Lower leg skin (tissue), 4 donors: ENCODE measurements at regions not wholly inside any gene's neighbourhood (a gene's known extent, or its start where the extent isn't known, plus 50 kb on each side); places are given as distances from the start of the nearest gene placed in this dataset.

ENCODE experiments used
- DNase-seq, 2 donors: peaks; one replicate each; pipeline ENCODE4 v3.0.0-alpha.2; 2019; ENCODE audit warnings: low spot score in 2 of 2
- H3K4me3 ChIP-seq: fragments of 200-600 bp; sonication (generic); 2 replicates; pipeline ENCODE4 v1.5.1; 2017; ENCODE audit warnings: mild to moderate bottlenecking, low read depth; ENCODE audit not compliant: poor library complexity, severe bottlenecking
- POLR2A ChIP-seq, 2 donors: fragments of 450-650 bp; IDR thresholded peaks; one replicate each; pipeline ENCODE4 v1.6.1; 2016 to 2017; ENCODE audit warnings: antibody characterized with exemption in 2 of 2, mild to moderate bottlenecking in 1 of 2, moderate library complexity in 1 of 2
- WGBS, 2 donors: methylation state at CpG; one replicate each; pipeline ENCODE4 v1.1.5; 2018; 5-methylcytosine and 5-hydroxymethylcytosine counted together
- intact Hi-C: fragments of 100-400 bp; cut with DNase I; formaldehyde crosslinking; loops from one replicate; pipeline ENCODE4 v1.15.0; 2023; ENCODE audit warnings: low total_unique reads
- TF ChIP-seq, protein P1 (sequence below), 3 donors: fragments of 450-650 bp; IDR thresholded peaks; one replicate each; pipeline ENCODE4 v1.5.1; 2016; ENCODE audit warnings: antibody characterized with exemption in 3 of 3, mild to moderate bottlenecking in 3 of 3, moderate library complexity in 2 of 3

DNA sequence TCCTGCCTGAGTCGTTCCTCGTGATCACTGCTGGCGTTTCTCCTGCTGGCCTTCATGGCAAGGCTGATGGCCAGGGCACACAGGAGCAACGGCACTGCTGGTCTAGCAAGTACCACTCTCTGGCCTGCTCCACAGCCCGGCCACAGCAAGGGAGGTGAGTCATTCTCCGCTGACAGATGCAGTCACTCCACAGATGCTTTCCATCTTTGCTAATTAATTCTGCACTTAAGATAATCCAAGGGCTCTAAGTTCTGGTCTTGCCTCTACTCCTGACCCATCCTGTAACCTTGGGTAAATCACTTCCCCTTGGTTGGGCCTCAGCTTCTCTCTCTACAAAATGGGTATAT lies 244.4 kb downstream of the RPS24 start:
- no peak overlapping the region for H3K4me3 ChIP-seq
- peak; percentile 54 to 89 for DNase-seq
- 70 to 73% methylated on average over 6 of the region's 6 CpGs for WGBS, 2 donors
- intact Hi-C loops = no loop called here
- no peak for TF ChIP-seq POLR2A (IDR thresholded peaks at IDR 0.05)
- TF ChIP-seq, protein P1, sequence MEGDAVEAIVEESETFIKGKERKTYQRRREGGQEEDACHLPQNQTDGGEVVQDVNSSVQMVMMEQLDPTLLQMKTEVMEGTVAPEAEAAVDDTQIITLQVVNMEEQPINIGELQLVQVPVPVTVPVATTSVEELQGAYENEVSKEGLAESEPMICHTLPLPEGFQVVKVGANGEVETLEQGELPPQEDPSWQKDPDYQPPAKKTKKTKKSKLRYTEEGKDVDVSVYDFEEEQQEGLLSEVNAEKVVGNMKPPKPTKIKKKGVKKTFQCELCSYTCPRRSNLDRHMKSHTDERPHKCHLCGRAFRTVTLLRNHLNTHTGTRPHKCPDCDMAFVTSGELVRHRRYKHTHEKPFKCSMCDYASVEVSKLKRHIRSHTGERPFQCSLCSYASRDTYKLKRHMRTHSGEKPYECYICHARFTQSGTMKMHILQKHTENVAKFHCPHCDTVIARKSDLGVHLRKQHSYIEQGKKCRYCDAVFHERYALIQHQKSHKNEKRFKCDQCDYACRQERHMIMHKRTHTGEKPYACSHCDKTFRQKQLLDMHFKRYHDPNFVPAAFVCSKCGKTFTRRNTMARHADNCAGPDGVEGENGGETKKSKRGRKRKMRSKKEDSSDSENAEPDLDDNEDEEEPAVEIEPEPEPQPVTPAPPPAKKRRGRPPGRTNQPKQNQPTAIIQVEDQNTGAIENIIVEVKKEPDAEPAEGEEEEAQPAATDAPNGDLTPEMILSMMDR (IDR thresholded peaks at IDR 0.05) = no peak

DNA sequence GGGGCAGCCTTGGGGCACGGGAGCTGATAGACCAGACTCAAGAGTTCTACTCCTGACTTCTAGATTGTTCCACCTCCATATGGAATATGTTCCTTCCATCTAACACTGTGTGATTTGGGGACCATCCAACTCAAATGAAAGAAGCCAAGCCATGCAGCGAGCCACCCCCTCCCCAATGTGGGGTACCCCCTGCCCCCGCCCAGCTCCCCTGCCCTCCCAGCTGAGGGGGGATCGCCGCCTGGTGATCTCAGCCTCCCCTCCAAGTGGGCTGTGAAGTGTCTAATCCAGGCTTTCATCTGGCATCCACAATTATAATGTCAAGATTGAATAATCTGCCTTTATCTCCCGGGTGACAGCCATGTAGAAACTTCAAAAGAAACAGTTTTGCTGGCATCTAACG lies 246.1 kb downstream of the RPS24 start:
- WGBS, 2 donors = 77 to 81% methylated on average over 7 of the region's 7 CpGs
- no peak for DNase-seq
- H3K4me3 ChIP-seq = no peak overlapping the region
- intact Hi-C loops = no loop called here
- no peak for TF ChIP-seq POLR2A (IDR thresholded peaks at IDR 0.05)
- TF ChIP-seq, protein P1 (IDR thresholded peaks at IDR 0.05) = no peak

DNA sequence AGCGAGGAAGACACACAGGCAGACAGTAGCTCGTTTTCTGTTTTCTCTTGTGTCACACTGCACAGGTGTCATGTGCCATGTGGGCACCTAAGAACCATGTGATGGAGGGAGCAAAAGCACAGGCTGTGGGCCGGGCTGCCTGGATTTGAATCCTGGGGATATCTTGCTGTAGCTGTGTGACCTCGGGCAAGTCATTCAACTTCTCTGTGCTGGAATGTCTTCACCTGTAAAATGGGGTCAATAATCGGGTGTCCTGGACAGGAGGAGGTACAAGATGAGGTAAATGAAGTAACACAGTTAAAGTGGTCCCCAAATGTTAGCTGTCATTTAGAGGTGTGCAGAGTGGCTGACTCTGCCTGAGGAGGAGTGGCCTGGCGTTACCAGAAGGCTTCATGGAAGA lies 246.9 kb downstream of the RPS24 start:
- TF ChIP-seq, protein P1 (IDR thresholded peaks at IDR 0.05) = no peak
- TF ChIP-seq POLR2A (IDR thresholded peaks at IDR 0.05) = no peak

DNA sequence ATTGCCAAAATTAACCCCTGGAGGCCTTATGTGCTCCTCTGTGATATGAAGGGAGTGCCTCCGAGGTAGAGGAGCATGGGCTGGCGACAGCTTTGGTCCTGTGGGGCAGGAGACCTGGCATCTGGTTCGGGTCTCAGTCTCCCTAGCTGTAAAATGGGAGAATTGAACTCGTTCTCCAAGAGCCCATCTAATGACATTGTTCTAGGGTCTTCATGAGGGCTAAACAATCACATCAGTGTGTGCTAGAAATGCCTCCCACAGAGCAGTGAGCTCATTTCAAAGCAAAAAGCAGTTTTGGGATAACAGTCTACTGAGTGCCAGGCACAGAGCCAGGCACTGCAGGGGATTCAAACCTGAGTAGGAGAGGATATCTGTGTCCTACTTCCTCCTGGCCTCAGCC lies 248.0 kb downstream of the RPS24 start:
- no peak overlapping the region for H3K4me3 ChIP-seq
- no peak for DNase-seq
- no peak for TF ChIP-seq POLR2A (IDR thresholded peaks at IDR 0.05)
- TF ChIP-seq, protein P1 (IDR thresholded peaks at IDR 0.05) = no peak
- intact Hi-C loops = no loop called here
- WGBS, 2 donors = 89 to 93% methylated on average over 4 of the region's 4 CpGs

More for the DNA sequence above, 246.9 kb downstream of the RPS24 start:
- intact Hi-C loops = no loop called here
- DNase-seq = no peak
- no peak overlapping the region for H3K4me3 ChIP-seq
- 91 to 92% methylated on average over 6 of the region's 6 CpGs for WGBS, 2 donors

DNA sequence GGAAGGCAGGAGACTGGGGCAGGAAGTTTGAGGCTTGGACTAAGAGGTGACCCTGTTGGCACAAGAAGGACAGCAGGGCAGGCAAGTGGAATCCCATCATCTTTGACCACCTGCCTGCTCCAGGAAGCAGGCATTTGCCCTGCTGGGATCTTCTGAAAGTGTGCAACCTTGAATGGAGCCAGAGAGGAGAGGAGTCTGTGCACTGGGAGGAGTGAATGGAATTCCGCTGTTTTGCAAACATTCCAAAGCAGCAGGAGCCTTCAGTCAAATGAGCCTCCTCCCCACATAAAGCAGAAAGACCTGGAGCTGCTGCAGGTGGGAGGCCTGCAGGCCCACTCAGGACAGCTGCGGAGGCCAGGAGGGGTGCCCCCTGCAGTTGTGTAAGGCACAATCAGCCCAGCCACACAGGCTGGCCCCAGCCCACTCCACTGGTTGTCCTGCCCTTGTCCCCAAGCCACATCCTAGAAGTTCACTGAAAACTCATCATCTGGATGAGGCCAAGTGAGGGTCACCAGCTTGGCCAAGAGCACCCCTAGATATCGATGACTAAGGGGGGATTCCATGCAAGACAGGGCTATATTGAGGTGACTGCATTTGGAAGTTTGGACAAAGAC lies 249.5 kb downstream of the RPS24 start:
- DNase-seq = no peak
- TF ChIP-seq, protein P1 (IDR thresholded peaks at IDR 0.05) = no peak
- no peak for TF ChIP-seq POLR2A (IDR thresholded peaks at IDR 0.05)
- H3K4me3 ChIP-seq = no peak overlapping the region
- intact Hi-C loops = no loop called here
- 78 to 96% methylated on average over 3 of the region's 3 CpGs for WGBS, 2 donors

DNA sequence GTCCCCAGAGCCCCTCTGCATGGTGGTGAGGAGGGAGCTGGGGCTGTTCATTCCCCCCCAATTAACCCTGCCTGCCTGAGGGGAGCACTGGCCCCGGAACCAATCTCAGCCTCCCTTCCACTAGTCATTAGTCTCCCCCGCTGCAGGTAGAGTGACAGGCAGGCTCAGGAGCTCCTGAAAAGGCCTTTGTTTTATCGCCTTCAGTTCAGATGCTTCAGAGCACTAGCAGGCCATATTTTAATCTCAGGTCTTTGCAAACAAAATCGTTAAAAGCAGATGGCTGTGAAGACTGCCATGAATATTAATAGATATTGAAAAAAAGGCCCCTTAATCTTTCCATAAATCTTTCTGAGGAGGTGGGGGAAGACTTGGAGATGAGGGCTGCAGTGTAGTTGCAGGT lies 250.7 kb downstream of the RPS24 start:
- H3K4me3 ChIP-seq = no peak overlapping the region
- intact Hi-C loops = no loop called here
- DNase-seq = no peak
- WGBS, 2 donors = 80 to 84% methylated on average over 4 of the region's 4 CpGs
- TF ChIP-seq POLR2A (IDR thresholded peaks at IDR 0.05) = no peak
- TF ChIP-seq, protein P1 (IDR thresholded peaks at IDR 0.05) = no peak
